ENCODE measurements at regions not wholly inside any gene's neighbourhood (a gene's known extent, or its start where the extent isn't known, plus 50 kb on each side); places are given as distances from the start of the nearest gene placed in this dataset.

DNA sequence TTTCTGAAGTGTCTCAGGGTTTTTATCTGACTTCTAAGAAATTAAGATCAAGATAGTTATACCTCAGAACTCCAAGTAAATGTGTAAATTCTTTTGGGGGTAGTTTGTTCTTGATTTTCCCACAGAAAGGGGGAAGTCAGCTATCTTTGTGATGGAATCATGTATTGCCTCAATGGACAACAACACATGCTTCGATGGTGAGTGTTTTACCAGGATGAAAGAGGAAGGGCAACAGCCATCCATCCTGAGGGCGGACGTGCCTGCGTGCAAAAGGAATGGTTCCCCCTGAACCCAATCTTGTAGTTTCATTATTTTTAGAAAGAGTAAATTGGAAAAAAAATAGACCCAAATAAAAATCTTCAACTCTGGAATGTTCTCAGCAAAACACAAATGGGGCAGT, 67.2 kb upstream of the ZPBP start:
- TF ChIP-seq, protein P1, sequence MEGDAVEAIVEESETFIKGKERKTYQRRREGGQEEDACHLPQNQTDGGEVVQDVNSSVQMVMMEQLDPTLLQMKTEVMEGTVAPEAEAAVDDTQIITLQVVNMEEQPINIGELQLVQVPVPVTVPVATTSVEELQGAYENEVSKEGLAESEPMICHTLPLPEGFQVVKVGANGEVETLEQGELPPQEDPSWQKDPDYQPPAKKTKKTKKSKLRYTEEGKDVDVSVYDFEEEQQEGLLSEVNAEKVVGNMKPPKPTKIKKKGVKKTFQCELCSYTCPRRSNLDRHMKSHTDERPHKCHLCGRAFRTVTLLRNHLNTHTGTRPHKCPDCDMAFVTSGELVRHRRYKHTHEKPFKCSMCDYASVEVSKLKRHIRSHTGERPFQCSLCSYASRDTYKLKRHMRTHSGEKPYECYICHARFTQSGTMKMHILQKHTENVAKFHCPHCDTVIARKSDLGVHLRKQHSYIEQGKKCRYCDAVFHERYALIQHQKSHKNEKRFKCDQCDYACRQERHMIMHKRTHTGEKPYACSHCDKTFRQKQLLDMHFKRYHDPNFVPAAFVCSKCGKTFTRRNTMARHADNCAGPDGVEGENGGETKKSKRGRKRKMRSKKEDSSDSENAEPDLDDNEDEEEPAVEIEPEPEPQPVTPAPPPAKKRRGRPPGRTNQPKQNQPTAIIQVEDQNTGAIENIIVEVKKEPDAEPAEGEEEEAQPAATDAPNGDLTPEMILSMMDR (IDR thresholded peaks at IDR 0.05), result no peak
- TF ChIP-seq EZH2phosphoT487 (IDR thresholded peaks at IDR 0.05) (no peak), EZH2 (IDR thresholded peaks at IDR 0.05) (no peak)
